ENCODE measurements at regions not wholly inside any gene's neighbourhood (a gene's known extent, or its start where the extent isn't known, plus 50 kb on each side); places are given as distances from the start of the nearest gene placed in this dataset.
"Not testable (repeated sequence)": the region's sequence is repeated elsewhere in the genome, so short reads cannot be mapped to it uniquely, and the experiment has no call there.

GRCh38 chr4:141350122-141350905 is 129.6 kb downstream of the ZNF330 start:
- POLR2A ChIA-PET = no interaction called here
- CTCF ChIA-PET = no interaction called here
- TF ChIP-seq CTBP1 (IDR thresholded peaks at IDR 0.05; ENCODE audit: borderline replicate concordance) (no peak), TARDBP (IDR thresholded peaks at IDR 0.05) (no peak), HDGF (IDR thresholded peaks at IDR 0.05; ENCODE audit: borderline replicate concordance) (no peak), LEF1 (IDR thresholded peaks at IDR 0.05; ENCODE audit: borderline replicate concordance) (no peak), ARNT (IDR thresholded peaks at IDR 0.05) (no peak), ELF4 (IDR thresholded peaks at IDR 0.05) (no peak), ZNF384 (IDR thresholded peaks at IDR 0.05) (no peak), BHLHE40 (IDR thresholded peaks at IDR 0.05; ENCODE audit: borderline replicate concordance) (no peak), SUZ12 (IDR thresholded peaks at IDR 0.05) (no peak), FOXK2 (IDR thresholded peaks at IDR 0.05) (no peak), L3MBTL2 (conservative IDR thresholded peaks at IDR 0.05) (no peak), SP1 (IDR thresholded peaks at IDR 0.05) (no peak), FOXM1 (IDR thresholded peaks at IDR 0.05; ENCODE audit: borderline replicate concordance) (no peak), NFRKB (IDR thresholded peaks at IDR 0.05) (no peak), FOXA1 (IDR thresholded peaks at IDR 0.05) (no peak)
- TF ChIP-seq, protein P1, sequence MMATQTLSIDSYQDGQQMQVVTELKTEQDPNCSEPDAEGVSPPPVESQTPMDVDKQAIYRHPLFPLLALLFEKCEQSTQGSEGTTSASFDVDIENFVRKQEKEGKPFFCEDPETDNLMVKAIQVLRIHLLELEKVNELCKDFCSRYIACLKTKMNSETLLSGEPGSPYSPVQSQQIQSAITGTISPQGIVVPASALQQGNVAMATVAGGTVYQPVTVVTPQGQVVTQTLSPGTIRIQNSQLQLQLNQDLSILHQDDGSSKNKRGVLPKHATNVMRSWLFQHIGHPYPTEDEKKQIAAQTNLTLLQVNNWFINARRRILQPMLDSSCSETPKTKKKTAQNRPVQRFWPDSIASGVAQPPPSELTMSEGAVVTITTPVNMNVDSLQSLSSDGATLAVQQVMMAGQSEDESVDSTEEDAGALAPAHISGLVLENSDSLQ (IDR thresholded peaks at IDR 0.05) = no peak
- no peak for DNase-seq (ENCODE audit: extremely low spot score)

- ChIA-PET POLR2A (no interaction called here), CTCF (interaction anchor here (0.6 kb wide), 1 partner anchor 147 kb away, joined by 3 read pairs; no protein-coding TSS in a partner anchor)
- no peak for DNase-seq (ENCODE audit: extremely low spot score)
- TF ChIP-seq, protein P1 (IDR thresholded peaks at IDR 0.05) = no peak
- TF ChIP-seq FOXK2 (IDR thresholded peaks at IDR 0.05) = no peak
- TF ChIP-seq ZNF384 (IDR thresholded peaks at IDR 0.05) = no peak
- TF ChIP-seq SP1 (IDR thresholded peaks at IDR 0.05) = no peak
- TF ChIP-seq LEF1 (IDR thresholded peaks at IDR 0.05; ENCODE audit: borderline replicate concordance) = no peak
- no peak for TF ChIP-seq CTBP1 (IDR thresholded peaks at IDR 0.05; ENCODE audit: borderline replicate concordance)
- no peak for TF ChIP-seq SUZ12 (IDR thresholded peaks at IDR 0.05)
- TF ChIP-seq ELF4 (IDR thresholded peaks at IDR 0.05) = no peak
Observed at GRCh38 chr4:141352331-141352730, 131.6 kb downstream of the ZNF330 start.

DNA sequence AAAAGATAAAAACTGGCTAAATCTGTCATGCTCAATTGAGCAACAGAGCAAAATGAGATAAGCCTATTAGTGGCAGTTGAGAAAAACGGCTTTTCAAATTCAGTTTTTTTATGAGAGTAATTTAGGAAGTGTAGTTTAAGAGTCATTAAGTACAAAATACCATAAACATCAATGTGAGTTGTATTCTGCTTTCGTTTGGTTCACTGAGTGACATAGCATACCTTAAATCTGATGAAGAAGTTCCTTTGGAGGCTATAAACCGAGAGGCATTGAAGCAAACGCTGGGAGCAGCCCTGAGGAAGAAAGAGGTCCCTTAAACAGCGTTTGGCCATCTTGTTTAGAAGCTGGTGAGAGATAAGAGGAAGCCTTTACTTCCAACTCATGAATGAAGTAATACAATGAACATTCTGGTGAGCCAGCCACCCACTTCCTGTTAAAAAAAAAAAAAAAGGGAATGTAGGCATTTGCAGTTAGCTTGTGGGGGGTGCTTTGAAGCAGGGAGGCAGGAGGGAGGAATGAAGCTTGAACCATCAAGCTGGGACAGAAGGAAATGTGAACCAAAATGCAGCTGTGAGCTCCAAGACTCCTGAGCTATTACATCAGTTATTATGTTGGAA is 132.3 kb downstream of the ZNF330 start:
- TF ChIP-seq FOXM1 (IDR thresholded peaks at IDR 0.05; ENCODE audit: borderline replicate concordance) (no peak), LEF1 (IDR thresholded peaks at IDR 0.05; ENCODE audit: borderline replicate concordance) (no peak), ZNF384 (IDR thresholded peaks at IDR 0.05) (no peak), NFRKB (IDR thresholded peaks at IDR 0.05) (no peak), FOXK2 (IDR thresholded peaks at IDR 0.05) (no peak), FOXA1 (IDR thresholded peaks at IDR 0.05) (no peak), SUZ12 (IDR thresholded peaks at IDR 0.05) (no peak)
- TF ChIP-seq, protein P1 (IDR thresholded peaks at IDR 0.05) = no peak
- no peak for DNase-seq (ENCODE audit: extremely low spot score)
- CTCF ChIA-PET = interaction anchor here (0.6 kb wide), 1 partner anchor 46 kb away, joined by 3 read pairs; no protein-coding TSS in a partner anchor
- POLR2A ChIA-PET = no interaction called here

DNA sequence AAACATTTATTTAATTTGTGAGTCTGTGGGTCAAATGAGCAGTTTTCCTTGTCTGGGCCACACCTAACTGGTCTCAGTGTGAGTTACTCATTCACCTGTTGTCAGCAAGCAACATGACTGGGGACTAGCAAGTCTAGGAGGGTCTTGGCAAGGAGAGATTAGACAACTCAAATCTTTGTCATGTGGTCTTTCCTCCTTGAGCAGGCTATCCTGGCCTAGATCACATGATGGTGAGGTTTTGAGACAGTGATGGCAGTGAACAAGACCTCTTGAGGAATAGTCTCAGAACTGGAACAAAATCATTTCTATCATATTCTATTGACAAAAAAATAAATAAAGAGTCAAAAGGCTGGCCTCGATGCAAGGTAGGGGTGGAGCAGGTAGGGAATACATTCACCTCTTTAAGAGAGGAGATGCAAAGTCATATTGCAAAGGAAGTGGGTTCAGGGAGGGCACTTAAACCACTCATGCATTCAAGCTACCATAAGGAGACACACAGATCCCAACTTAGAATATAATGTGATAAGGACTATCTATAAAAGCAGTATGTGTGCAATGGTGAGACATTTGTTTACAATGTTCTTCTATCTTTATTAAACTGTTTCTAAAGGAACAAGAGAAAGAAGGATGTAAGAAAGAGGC is 135.7 kb downstream of the ZNF330 start:
- no peak for TF ChIP-seq ELF4 (IDR thresholded peaks at IDR 0.05)
- POLR2A ChIA-PET = no interaction called here
- no peak for DNase-seq (ENCODE audit: extremely low spot score)
- CTCF ChIA-PET = no interaction called here

GRCh38 chr4:141356963-141357335 is 136.3 kb downstream of the ZNF330 start:
- TF ChIP-seq ELF4 (IDR thresholded peaks at IDR 0.05) (no peak), FOXM1 (IDR thresholded peaks at IDR 0.05; ENCODE audit: borderline replicate concordance) (no peak), SP1 (IDR thresholded peaks at IDR 0.05) (no peak), NFRKB (IDR thresholded peaks at IDR 0.05) (no peak), BHLHE40 (IDR thresholded peaks at IDR 0.05; ENCODE audit: borderline replicate concordance) (no peak), FOXA1 (IDR thresholded peaks at IDR 0.05) (no peak), FOXK2 (IDR thresholded peaks at IDR 0.05) (no peak), TARDBP (IDR thresholded peaks at IDR 0.05) (no peak), ARNT (IDR thresholded peaks at IDR 0.05) (no peak), L3MBTL2 (conservative IDR thresholded peaks at IDR 0.05) (no peak), CTBP1 (IDR thresholded peaks at IDR 0.05; ENCODE audit: borderline replicate concordance) (no peak), ZNF384 (IDR thresholded peaks at IDR 0.05) (no peak), LEF1 (IDR thresholded peaks at IDR 0.05; ENCODE audit: borderline replicate concordance) (no peak), HDGF (IDR thresholded peaks at IDR 0.05; ENCODE audit: borderline replicate concordance) (no peak), SUZ12 (IDR thresholded peaks at IDR 0.05) (no peak)
- TF ChIP-seq, protein P1 (IDR thresholded peaks at IDR 0.05) = no peak
- DNase-seq (ENCODE audit: extremely low spot score) = no peak
- POLR2A ChIA-PET = no interaction called here
- CTCF ChIA-PET = no interaction called here

DNA sequence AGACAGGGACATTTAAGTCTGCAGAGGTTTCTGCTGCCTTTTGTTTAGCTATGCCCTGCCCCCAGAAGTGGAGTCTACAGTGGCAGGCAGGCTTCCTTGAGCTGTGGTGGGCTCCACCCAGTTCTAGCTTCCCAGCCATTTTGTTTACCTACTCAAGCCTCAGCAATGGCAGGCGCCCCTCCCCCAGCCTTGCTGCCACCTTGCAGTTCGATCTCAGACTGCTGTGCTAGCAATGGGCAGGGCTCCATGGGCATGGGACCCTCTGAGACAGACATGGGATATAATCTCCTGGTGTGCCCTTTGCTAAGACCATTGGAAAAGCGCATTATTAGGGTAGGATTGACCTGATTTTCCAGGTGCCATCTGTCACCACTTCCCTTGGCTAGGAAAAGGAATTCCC is 147.5 kb downstream of the ZNF330 start:
- CTCF ChIA-PET; DNase-seq (ENCODE audit: extremely low spot score); POLR2A ChIA-PET: not testable (repeated sequence)

Measured in HEK293T (cell line).